ENCODE measurements at regions not wholly inside any gene's neighbourhood (a gene's known extent, or its start where the extent isn't known, plus 50 kb on each side); places are given as distances from the start of the nearest gene placed in this dataset.
A peak's percentile ranks its signal among the peaks of the same experiment; 100 is the strongest.
"Not testable (repeated sequence)": the region's sequence is repeated elsewhere in the genome, so short reads cannot be mapped to it uniquely, and the experiment has no call there.

DNA sequence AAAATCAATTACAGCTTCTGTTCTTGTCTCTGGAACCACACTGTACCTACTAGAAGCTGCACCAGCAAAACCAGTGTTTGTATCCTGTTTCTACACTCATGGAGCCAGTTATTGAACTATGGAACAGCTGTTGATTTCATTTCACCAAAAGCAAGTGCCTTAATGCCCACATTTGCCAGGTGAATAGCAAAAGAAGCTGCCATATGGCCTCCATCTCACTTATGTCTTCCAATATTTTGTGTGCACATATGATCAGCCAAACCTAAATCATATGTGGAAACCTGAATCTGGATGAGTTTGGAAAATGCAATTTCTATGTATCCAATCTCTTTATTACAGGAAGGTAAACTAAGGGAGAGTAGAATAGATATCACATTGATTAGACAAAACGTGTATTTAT, 415.8 kb upstream of the GRID2 start:
- no peak for TF ChIP-seq CTCF (IDR thresholded peaks at IDR 0.05)
- H3K27me3 ChIP-seq (ENCODE audit: low read depth) = no peaks in the 10 kb centered on the region
- DNase-seq (no peak), ATAC-seq (no peak)
- no peaks in the 10 kb centered on the region for H3K4me1 ChIP-seq
- no peak overlapping the region for H3K4me3 ChIP-seq
- no peak overlapping the region for H3K27ac ChIP-seq
- H3K36me3 ChIP-seq = no peaks in the 10 kb centered on the region
- no peaks in the 10 kb centered on the region for H3K9me3 ChIP-seq
- intact Hi-C loops (cut with DNase I) = no loop called here

DNA sequence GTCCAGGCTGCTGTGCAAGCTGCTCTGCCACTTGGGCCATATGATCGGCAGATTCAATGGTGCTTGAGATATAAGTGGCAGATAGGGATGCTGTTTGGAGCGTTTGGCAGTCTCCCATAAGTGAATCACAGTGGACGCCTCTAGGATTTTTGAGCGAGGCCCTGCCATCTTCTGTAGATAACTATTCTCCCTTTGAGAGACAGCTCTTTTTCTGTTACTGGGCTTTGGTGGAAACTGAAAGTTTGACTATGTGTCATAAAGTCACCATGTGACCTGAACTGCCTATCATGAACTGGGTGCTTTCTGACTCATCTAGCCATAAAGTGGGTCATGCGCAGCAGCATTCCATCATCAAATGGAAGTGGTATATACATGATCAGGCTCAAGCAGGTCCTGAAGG, 412.5 kb upstream of the GRID2 start:
- H3K27me3 ChIP-seq (ENCODE audit: low read depth); H3K4me3 ChIP-seq; H3K9me3 ChIP-seq; DNase-seq; intact Hi-C loops (cut with DNase I); H3K36me3 ChIP-seq; H3K4me1 ChIP-seq; ATAC-seq; H3K27ac ChIP-seq: not testable (repeated sequence)

- no peak for DNase-seq
These were observed 409.8 kb upstream of the GRID2 start for GRCh38 chr4:91894006-91894405.

GRCh38 chr4:91904556-91904955, 399.2 kb upstream of the GRID2 start:
- no peaks in the 10 kb centered on the region for H3K9me3 ChIP-seq
- ATAC-seq = no peak
- intact Hi-C loops (cut with DNase I) = no loop called here
- H3K27me3 ChIP-seq (ENCODE audit: low read depth) = no peaks in the 10 kb centered on the region
- H3K4me3 ChIP-seq = no peak overlapping the region
- H3K36me3 ChIP-seq = no peaks in the 10 kb centered on the region
- DNase-seq = no peak
- TF ChIP-seq CTCF (IDR thresholded peaks at IDR 0.05) = no peak
- no peaks in the 10 kb centered on the region for H3K4me1 ChIP-seq
- H3K27ac ChIP-seq = no peak overlapping the region

More at GRCh38 chr4:91894006-91894405, 409.8 kb upstream of the GRID2 start:
- H3K9me3 ChIP-seq = no peaks in the 10 kb centered on the region
- no peaks in the 10 kb centered on the region for H3K27me3 ChIP-seq (ENCODE audit: low read depth)
- no peak overlapping the region for H3K4me3 ChIP-seq
- no peak for TF ChIP-seq CTCF (IDR thresholded peaks at IDR 0.05)
- ATAC-seq = no peak
- no peaks in the 10 kb centered on the region for H3K36me3 ChIP-seq
- intact Hi-C loops (cut with DNase I) = no loop called here
- no peak overlapping the region for H3K27ac ChIP-seq
- no peaks in the 10 kb centered on the region for H3K4me1 ChIP-seq

DNA sequence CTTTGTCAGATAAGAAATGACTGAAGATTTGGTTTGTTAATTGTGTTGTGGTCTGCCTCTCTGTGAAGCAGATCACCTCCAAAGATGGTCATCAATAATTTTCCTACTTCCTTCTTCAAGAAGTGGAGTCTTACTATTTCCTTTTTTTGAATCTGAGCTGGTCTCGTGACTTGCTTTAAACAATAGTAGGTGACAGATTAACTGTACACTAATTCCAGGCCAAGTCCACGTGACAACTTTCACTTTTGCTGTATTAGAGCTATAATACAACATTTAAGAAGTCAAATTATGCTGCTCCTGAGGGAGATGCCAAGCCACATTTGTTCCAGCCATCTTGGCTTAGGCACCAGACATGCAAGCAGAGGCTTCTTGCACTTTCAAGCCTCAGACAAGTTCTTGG, 393.8 kb upstream of the GRID2 start:
- intact Hi-C loops (cut with DNase I) = no loop called here
- ATAC-seq = no peak
- no peak for DNase-seq
- Histone ChIP-seq H3K4me3 (no peak overlapping the region), H3K27ac (no peak overlapping the region), H3K9me3 (no peaks in the 10 kb centered on the region), H3K27me3 (ENCODE audit: low read depth) (no peaks in the 10 kb centered on the region), H3K36me3 (no peaks in the 10 kb centered on the region), H3K4me1 (no peaks in the 10 kb centered on the region)
- TF ChIP-seq CTCF (IDR thresholded peaks at IDR 0.05) = no peak

GRCh38 chr4:91914176-91914804, 389.5 kb upstream of the GRID2 start:
- H3K9me3 ChIP-seq = no peaks in the 10 kb centered on the region
- ATAC-seq (peak in 1 of 2 donors; percentile 59), DNase-seq (no peak)
- no peak overlapping the region for H3K4me3 ChIP-seq
- intact Hi-C loops (cut with DNase I) = no loop called here
- H3K27me3 ChIP-seq (ENCODE audit: low read depth) = no peaks in the 10 kb centered on the region
- no peaks in the 10 kb centered on the region for H3K36me3 ChIP-seq
- no peak for TF ChIP-seq CTCF (IDR thresholded peaks at IDR 0.05)
- no peak overlapping the region for H3K27ac ChIP-seq
- H3K4me1 ChIP-seq = no peaks in the 10 kb centered on the region

Data from lower lobe of right lung (tissue), 2 donors.